NCI-H345 treated with DMSO at 0.1 percent for 48 hours (cell line): ENCODE measurements at regions not wholly inside any gene's neighbourhood (a gene's known extent, or its start where the extent isn't known, plus 50 kb on each side); places are given as distances from the start of the nearest gene placed in this dataset.
A peak's percentile ranks its signal among the peaks of the same experiment; 100 is the strongest.

ENCODE experiments used
- DNase-seq: peaks from one replicate; lab custom pipeline; 2025; ENCODE audit not compliant: unreplicated experiment; lab: John Stamatoyannopoulos, UW

DNA sequence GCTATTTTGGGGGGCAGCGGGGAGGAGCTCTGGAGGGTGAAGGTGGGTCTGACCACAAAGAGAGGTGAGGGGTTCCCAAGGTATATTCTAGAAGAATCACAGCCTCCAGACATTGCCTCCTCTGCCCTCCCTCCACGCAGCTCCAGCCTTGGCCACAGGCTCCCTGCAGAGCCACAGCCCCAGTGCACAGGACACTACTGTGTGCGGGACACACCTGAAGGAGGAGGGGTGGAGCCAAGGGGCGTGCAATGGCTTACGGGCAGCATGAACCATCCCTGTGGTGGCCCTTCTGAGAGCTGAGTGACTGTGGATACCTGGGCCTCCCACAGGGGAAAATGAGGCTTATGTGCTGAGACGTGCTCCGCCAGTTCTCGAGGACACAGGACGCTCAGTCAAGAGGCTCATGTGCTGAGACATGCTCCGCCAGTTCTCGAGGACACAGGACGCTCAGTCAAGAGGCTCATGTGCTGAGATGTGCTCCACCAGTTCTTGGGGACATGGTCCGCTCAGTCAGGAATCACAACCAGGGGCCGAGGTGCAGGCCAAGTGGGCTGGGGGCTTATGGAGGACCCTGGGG lies 417.3 kb downstream of the SHANK2 start:
- peak; percentile 16 for DNase-seq

GRCh38 chr11:70836071-70836470 lies 416.3 kb downstream of the SHANK2 start:
- DNase-seq, result no peak

DNA sequence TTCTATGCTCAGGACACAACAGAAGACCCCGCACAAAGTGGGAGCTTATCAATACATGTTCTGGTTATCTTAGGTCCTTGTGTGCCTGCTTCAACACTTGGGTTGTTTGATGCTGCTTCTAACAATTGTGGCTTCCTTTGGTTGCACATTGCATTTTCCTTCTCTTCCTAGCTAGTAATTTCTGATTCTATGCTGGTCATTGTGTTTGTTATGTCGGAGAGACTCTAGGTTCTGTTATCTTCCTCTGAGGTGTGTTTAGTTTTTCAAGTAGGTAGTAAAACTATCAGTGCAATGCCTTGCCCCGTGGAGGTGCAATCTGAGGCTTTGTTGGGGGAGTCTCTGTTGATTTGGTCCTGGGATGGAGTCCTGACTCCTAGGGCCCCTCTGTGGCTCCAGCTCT lies 414.2 kb downstream of the SHANK2 start:
- no peak for DNase-seq

- DNase-seq, result no peak
Measured at GRCh38 chr11:70839851-70840250, 412.5 kb downstream of the SHANK2 start.

GRCh38 chr11:70841264-70841663 lies 411.1 kb downstream of the SHANK2 start:
- no peak for DNase-seq

- no peak for DNase-seq
Measured at GRCh38 chr11:70842256-70842655, 410.1 kb downstream of the SHANK2 start.

- DNase-seq, result no peak
Measured at GRCh38 chr11:70842701-70843100, 409.7 kb downstream of the SHANK2 start.

DNA sequence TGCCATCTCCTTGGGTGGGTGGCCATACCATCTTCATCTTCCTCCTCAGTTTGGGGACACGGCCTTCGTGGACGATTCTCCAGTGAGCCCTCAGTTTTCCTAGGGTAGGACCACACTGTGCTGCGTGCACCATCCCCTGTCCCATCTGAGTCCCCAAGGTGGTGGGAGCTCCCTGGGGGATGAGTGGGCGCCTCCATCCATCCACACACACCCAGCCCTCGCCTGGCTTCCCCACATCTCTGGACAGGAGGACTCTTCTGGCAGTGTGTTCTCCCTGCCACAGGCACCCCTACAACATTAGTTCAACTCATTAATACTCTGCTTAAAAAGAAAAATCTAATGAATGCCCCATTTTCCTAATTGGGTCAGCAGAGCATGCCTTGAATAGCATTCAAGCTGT lies 408.5 kb downstream of the SHANK2 start:
- DNase-seq, result no peak

- no peak for DNase-seq
Measured at GRCh38 chr11:70844387-70844786, 408.0 kb downstream of the SHANK2 start.

- no peak for DNase-seq
Measured at GRCh38 chr11:70845591-70846041, 406.8 kb downstream of the SHANK2 start.

GRCh38 chr11:70846781-70847655 lies 405.4 kb downstream of the SHANK2 start:
- no peak for DNase-seq

- DNase-seq, result no peak
Measured at GRCh38 chr11:70848243-70848750, 404.1 kb downstream of the SHANK2 start.

DNA sequence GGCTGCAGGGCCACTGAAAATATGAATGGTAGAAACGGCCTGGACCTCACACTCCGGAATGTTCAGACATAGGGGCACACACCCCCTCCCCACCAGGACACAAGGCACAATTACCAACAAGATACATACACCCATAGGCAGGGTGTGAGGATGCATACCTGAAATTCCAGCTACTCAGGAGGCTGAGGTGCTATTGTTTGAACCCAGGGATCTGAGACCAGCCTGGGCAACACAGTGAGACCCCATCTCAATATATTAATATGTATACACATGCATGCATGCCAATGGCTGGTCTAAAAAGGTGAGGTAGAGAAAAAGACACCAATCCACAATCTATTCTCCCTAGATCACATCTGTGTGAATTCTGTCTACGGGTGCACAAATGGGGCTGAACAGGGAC lies 403.3 kb downstream of the SHANK2 start:
- DNase-seq, result no peak

GRCh38 chr11:70851308-70851707 lies 401.1 kb downstream of the SHANK2 start:
- no peak for DNase-seq

GRCh38 chr11:70851907-70852306 lies 400.5 kb downstream of the SHANK2 start:
- no peak for DNase-seq

- DNase-seq, result no peak
Measured at GRCh38 chr11:70853068-70853769, 399.2 kb downstream of the SHANK2 start.

DNA sequence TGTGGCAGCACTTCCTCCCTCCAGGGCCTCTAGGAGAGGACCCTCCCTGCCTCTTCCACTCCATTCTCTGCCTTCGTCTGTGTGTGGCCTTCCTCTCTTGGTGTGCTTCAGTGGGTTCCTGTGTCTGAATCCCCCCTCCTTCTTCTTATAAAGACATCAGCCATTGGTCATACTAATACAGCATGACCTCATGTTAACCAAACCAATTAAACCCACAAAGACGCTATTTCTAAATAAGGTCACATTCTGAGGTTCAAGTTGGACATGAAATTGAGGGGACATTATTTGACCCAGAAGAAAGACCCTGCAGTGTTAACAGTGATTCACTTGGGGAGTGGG lies 398.6 kb downstream of the SHANK2 start:
- no peak for DNase-seq

GRCh38 chr11:70854201-70854600 lies 398.2 kb downstream of the SHANK2 start:
- DNase-seq, result no peak

GRCh38 chr11:70854901-70855556 lies 397.3 kb downstream of the SHANK2 start:
- peak; percentile 67 for DNase-seq

- no peak for DNase-seq
Measured at GRCh38 chr11:70857894-70858293, 394.5 kb downstream of the SHANK2 start.

- no peak for DNase-seq
Measured at GRCh38 chr11:70859180-70859579, 393.2 kb downstream of the SHANK2 start.
